NCI-H526 treated with DMSO at 0.1 percent for 48 hours (cell line): ENCODE measurements at regions not wholly inside any gene's neighbourhood (a gene's known extent, or its start where the extent isn't known, plus 50 kb on each side); places are given as distances from the start of the nearest gene placed in this dataset.

Source experiments
- DNase-seq: peaks from one replicate; lab custom pipeline; 2025; lab: John Stamatoyannopoulos, UW

- DNase-seq, result no peak
These were observed 139.3 kb upstream of the ROBO2 start for GRCh38 chr3:76900596-76900995.

- DNase-seq, result no peak
These were observed 131.7 kb upstream of the ROBO2 start for GRCh38 chr3:76908156-76908555.

GRCh38 chr3:76912841-76913383 is 127.0 kb upstream of the ROBO2 start:
- no peak for DNase-seq

GRCh38 chr3:76917436-76917835 is 122.5 kb upstream of the ROBO2 start:
- DNase-seq, result no peak

GRCh38 chr3:76920511-76920910 is 119.4 kb upstream of the ROBO2 start:
- no peak for DNase-seq

GRCh38 chr3:76923485-76923884 is 116.4 kb upstream of the ROBO2 start:
- DNase-seq, result no peak

GRCh38 chr3:76930712-76931111 is 109.2 kb upstream of the ROBO2 start:
- no peak for DNase-seq

- no peak for DNase-seq
These were observed 106.7 kb upstream of the ROBO2 start for GRCh38 chr3:76933245-76933644.

- no peak for DNase-seq
These were observed 100.9 kb upstream of the ROBO2 start for GRCh38 chr3:76938962-76939361.

- DNase-seq, result no peak
These were observed 99.6 kb upstream of the ROBO2 start for GRCh38 chr3:76940181-76940770.

- no peak for DNase-seq
These were observed 98.5 kb upstream of the ROBO2 start for GRCh38 chr3:76941376-76941775.

- no peak for DNase-seq
These were observed 97.8 kb upstream of the ROBO2 start for GRCh38 chr3:76942101-76942500.

- no peak for DNase-seq
These were observed 96.8 kb upstream of the ROBO2 start for GRCh38 chr3:76943058-76943457.

GRCh38 chr3:76943671-76944070 is 96.2 kb upstream of the ROBO2 start:
- DNase-seq, result no peak

- DNase-seq, result no peak
These were observed 90.9 kb upstream of the ROBO2 start for GRCh38 chr3:76949033-76949432.

- no peak for DNase-seq
These were observed 90.4 kb upstream of the ROBO2 start for GRCh38 chr3:76949462-76949861.

- DNase-seq, result no peak
These were observed 89.3 kb upstream of the ROBO2 start for GRCh38 chr3:76950590-76950989.

- DNase-seq, result no peak
These were observed 85.5 kb upstream of the ROBO2 start for GRCh38 chr3:76954412-76954811.

GRCh38 chr3:76958274-76958673 is 81.6 kb upstream of the ROBO2 start:
- no peak for DNase-seq

GRCh38 chr3:76958861-76959260 is 81.0 kb upstream of the ROBO2 start:
- DNase-seq, result no peak

- no peak for DNase-seq
These were observed 78.6 kb upstream of the ROBO2 start for GRCh38 chr3:76961284-76961683.

GRCh38 chr3:76965122-76965725 is 74.7 kb upstream of the ROBO2 start:
- DNase-seq, result no peak

GRCh38 chr3:76969471-76969870 is 70.4 kb upstream of the ROBO2 start:
- no peak for DNase-seq

GRCh38 chr3:76969996-76970615 is 69.8 kb upstream of the ROBO2 start:
- no peak for DNase-seq
